PC-3 (cell line): ENCODE measurements at regions not wholly inside any gene's neighbourhood (a gene's known extent, or its start where the extent isn't known, plus 50 kb on each side); places are given as distances from the start of the nearest gene placed in this dataset.
"Not testable (repeated sequence)": the region's sequence is repeated elsewhere in the genome, so short reads cannot be mapped to it uniquely, and the experiment has no call there.

ENCODE experiments used
- ATAC-seq: fragments of 200-7000 bp; cut with Tn5 transposase; 2 replicates; pipeline ENCODE4 v1.9.1; 2020; ENCODE audit warnings: mild to moderate bottlenecking, moderate library complexity
- BruUV-seq: library from RNA; stranded (reverse); fragments of 400-500 nt; replicated peaks from 2 replicates; lab custom pipeline; 2021; lab: Mats Ljungman, UMichigan
- CTCF ChIA-PET: fragments of 300-600 bp; sonication (Branson Sonifier 250); formaldehyde crosslinking; loops from one replicate; lab custom pipeline; 2022; ENCODE audit warnings: antibody characterized with exemption; lab: Charles Lee
- POLR2A ChIA-PET: fragments of 300-600 bp; sonication (Branson Sonifier 250); formaldehyde crosslinking; loops from one replicate; lab custom pipeline; 2022; ENCODE audit warnings: antibody characterized with exemption; ENCODE audit not compliant: unreplicated experiment; lab: Charles Lee
- DNase-seq: peaks from one replicate; pipeline ENCODE4 v3.0.0-alpha.2; 2015
- H2AFZ ChIP-seq: fragments of 300-600 bp; sonication (generic); 2 replicates; pipeline ENCODE4 v1.6.0; 2016; ENCODE audit warnings: antibody characterized with exemption, low read length
- H3F3A ChIP-seq: fragments of 300-600 bp; sonication (generic); one replicate; pipeline ENCODE4 v1.6.0; 2017; ENCODE audit warnings: antibody characterized with exemption, low read length, control low read depth, mild to moderate bottlenecking; ENCODE audit not compliant: unreplicated experiment
- H3K27ac ChIP-seq: fragments of 300-600 bp; sonication (generic); 2 replicates; pipeline ENCODE4 v1.5.1; 2016; ENCODE audit warnings: mild to moderate bottlenecking, low read length
- H3K27me3 ChIP-seq: fragments of 300-600 bp; sonication (generic); 2 replicates; pipeline ENCODE4 v1.6.1; 2016; ENCODE audit warnings: low read length, mixed read lengths
- H3K36me3 ChIP-seq: fragments of 300-600 bp; sonication (generic); 2 replicates; pipeline ENCODE4 v1.6.1; 2016; ENCODE audit warnings: low read depth, mixed run types, low read length, mixed read lengths
- H3K4me1 ChIP-seq: fragments of 300-600 bp; sonication (generic); 2 replicates; pipeline ENCODE4 v1.5.1; 2016; ENCODE audit warnings: low read length; ENCODE audit not compliant: insufficient read depth
- H3K4me2 ChIP-seq: fragments of 300-600 bp; sonication (generic); 2 replicates; pipeline ENCODE4 v1.6.0; 2016; ENCODE audit warnings: low read length
- H3K4me3 ChIP-seq: fragments of 300-600 bp; sonication (generic); 2 replicates; pipeline ENCODE4 v1.5.1; 2016; ENCODE audit warnings: mild to moderate bottlenecking, low read length, mixed read lengths
- H3K79me2 ChIP-seq: fragments of 300-600 bp; sonication (generic); 2 replicates; pipeline ENCODE4 v1.6.1; 2017; ENCODE audit warnings: low read length, mixed read lengths
- H3K9ac ChIP-seq: fragments of 300-600 bp; sonication (generic); 2 replicates; pipeline ENCODE4 v1.6.0; 2016; ENCODE audit warnings: mild to moderate bottlenecking, low read length
- H3K9me2 ChIP-seq: fragments of 300-600 bp; sonication (generic); replicated peaks from 2 replicates; pipeline ENCODE4 v1.6.1; 2016; ENCODE audit warnings: mixed run types, low read length, mixed read lengths
- H3K9me3 ChIP-seq: fragments of 300-600 bp; sonication (generic); 2 replicates; pipeline ENCODE4 v1.6.1; 2016; ENCODE audit warnings: low read length, mixed read lengths
- H4K20me1 ChIP-seq: fragments of 300-600 bp; sonication (generic); 2 replicates; pipeline ENCODE4 v1.6.1; 2016; ENCODE audit warnings: low read length, mixed read lengths
- EZH2 ChIP-seq: fragments of 300-600 bp; sonication (generic); IDR thresholded peaks from one replicate; pipeline ENCODE4 v1.6.1; 2017; ENCODE audit warnings: antibody characterized with exemption, mild to moderate bottlenecking, low read length; ENCODE audit not compliant: unreplicated experiment
- EZH2phosphoT487 ChIP-seq: fragments of 300-600 bp; sonication (generic); IDR thresholded peaks from 2 replicates; pipeline ENCODE4 v1.6.1; 2018; ENCODE audit warnings: mild to moderate bottlenecking, antibody characterized with exemption, low read length, borderline replicate concordance
- intact Hi-C: fragments of 100-400 bp; cut with micrococcal nuclease; formaldehyde crosslinking; loops from 2 replicates; pipeline ENCODE4 v1.9.0; 2023
- TF ChIP-seq, protein P1 (sequence below): fragments of 300-600 bp; sonication (generic); conservative IDR thresholded peaks from 2 replicates; pipeline ENCODE4 v1.5.1; 2017; ENCODE audit warnings: antibody characterized with exemption, low read depth, mild to moderate bottlenecking, low read length

DNA sequence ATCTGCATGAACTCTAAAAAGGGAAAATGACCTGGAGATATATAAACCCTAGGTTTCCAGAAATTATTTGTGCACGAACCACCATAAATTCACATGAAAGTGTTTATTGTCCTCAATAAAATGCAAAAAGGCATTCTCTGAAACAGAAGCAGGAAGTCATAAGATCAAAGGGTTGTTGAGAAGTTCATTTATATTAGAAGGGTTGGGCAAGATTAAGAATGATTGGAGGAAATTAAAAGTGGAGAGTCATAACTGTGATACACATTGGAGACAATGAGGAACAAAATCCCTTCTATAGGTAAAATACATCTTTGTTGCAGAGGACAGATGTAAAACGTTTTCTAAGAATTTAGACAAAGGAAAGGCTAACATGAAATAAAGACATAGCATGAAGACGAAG lies 476.8 kb downstream of the CBLN4 start:
- no peak overlapping the region for H3K9ac ChIP-seq
- CTCF ChIA-PET, result no interaction called here
- H3K9me3 ChIP-seq, result peaks cover 37% of the 10 kb centered on the region
- H2AFZ ChIP-seq, result no peak overlapping the region
- no peak overlapping the region for H3K27ac ChIP-seq
- H3K79me2 ChIP-seq, result no peaks in the 10 kb centered on the region
- no peaks in the 10 kb centered on the region for H3F3A ChIP-seq
- BruUV-seq, result no TSS peak
- intact Hi-C loops, result no loop called here
- no peaks in the 10 kb centered on the region for H3K4me1 ChIP-seq
- no peaks in the 10 kb centered on the region for H4K20me1 ChIP-seq
- POLR2A ChIA-PET, result no interaction called here
- no peak for ATAC-seq
- no peaks in the 10 kb centered on the region for H3K9me2 ChIP-seq
- H3K4me2 ChIP-seq, result no peak overlapping the region
- DNase-seq, result no peak
- no peak overlapping the region for H3K4me3 ChIP-seq
- H3K36me3 ChIP-seq, result no peaks in the 10 kb centered on the region
- no peaks in the 10 kb centered on the region for H3K27me3 ChIP-seq
- TF ChIP-seq, protein P1, sequence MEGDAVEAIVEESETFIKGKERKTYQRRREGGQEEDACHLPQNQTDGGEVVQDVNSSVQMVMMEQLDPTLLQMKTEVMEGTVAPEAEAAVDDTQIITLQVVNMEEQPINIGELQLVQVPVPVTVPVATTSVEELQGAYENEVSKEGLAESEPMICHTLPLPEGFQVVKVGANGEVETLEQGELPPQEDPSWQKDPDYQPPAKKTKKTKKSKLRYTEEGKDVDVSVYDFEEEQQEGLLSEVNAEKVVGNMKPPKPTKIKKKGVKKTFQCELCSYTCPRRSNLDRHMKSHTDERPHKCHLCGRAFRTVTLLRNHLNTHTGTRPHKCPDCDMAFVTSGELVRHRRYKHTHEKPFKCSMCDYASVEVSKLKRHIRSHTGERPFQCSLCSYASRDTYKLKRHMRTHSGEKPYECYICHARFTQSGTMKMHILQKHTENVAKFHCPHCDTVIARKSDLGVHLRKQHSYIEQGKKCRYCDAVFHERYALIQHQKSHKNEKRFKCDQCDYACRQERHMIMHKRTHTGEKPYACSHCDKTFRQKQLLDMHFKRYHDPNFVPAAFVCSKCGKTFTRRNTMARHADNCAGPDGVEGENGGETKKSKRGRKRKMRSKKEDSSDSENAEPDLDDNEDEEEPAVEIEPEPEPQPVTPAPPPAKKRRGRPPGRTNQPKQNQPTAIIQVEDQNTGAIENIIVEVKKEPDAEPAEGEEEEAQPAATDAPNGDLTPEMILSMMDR, result no peak
- TF ChIP-seq EZH2phosphoT487 (no peak), EZH2 (no peak)

DNA sequence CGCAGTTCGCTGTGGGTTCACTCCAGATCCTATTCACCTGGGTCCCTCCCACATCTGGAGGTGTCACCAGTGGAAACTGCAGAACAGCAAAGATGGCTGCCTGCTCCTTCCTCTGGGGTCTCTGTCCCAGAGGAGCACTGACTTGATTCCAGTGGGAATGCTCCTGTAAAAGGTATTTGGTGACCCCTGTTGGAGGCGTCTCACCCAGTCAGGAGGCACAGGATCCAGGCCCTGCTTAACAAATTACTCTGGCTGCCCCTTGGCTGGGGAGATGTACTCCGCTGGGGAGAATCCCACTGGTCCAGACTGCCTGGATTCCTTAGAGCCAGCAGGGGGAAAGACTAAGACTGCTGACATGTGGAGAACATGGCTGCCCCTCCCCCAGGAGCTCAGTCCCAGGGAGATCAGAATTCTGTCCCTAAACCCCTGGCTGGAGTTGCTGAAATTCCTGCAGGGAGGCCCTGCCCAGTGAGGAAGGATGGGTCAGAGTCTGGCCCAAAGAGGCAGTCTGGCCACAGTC lies 483.0 kb downstream of the CBLN4 start:
- Histone ChIP-seq H3K27ac (no peak overlapping the region), H3K27me3 (no peaks in the 10 kb centered on the region), H3F3A (no peaks in the 10 kb centered on the region), H2AFZ (no peak overlapping the region), H3K9me3 (peaks cover 32% of the 10 kb centered on the region), H3K4me1 (no peaks in the 10 kb centered on the region), H3K9ac (no peak overlapping the region), H3K9me2 (no peaks in the 10 kb centered on the region), H3K4me2 (no peak overlapping the region), H4K20me1 (no peaks in the 10 kb centered on the region), H3K79me2 (no peaks in the 10 kb centered on the region), H3K4me3 (no peak overlapping the region), H3K36me3 (no peaks in the 10 kb centered on the region)
- CTCF ChIA-PET, result no interaction called here
- no peak for ATAC-seq
- BruUV-seq, result no TSS peak
- TF ChIP-seq, protein P1, result no peak
- TF ChIP-seq EZH2phosphoT487, result no peak
- TF ChIP-seq EZH2, result no peak
- POLR2A ChIA-PET, result no interaction called here
- DNase-seq, result no peak
- intact Hi-C loops, result no loop called here

DNA sequence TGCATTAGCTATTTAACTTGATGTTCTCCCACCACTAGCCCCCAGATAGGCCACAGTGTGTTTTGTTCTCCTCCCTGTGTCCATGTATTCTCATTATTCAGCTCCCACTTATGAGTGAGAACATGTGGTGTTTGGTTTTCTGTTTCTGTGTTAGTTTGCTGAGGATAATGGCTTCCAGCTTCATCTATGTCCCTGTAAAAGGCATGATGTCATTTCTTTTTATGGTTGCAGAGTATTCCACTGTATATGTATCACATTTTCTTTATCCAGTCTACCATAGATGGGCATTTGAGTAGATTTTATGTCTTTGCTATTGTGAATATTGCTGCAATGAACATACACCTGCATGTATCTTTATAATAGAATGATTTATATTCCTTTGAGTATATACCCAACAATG lies 487.7 kb downstream of the CBLN4 start:
- H3K79me2 ChIP-seq, H2AFZ ChIP-seq, CTCF ChIA-PET, H3K27me3 ChIP-seq, H3K9ac ChIP-seq, ATAC-seq, H3F3A ChIP-seq, H4K20me1 ChIP-seq, BruUV-seq, intact Hi-C loops, H3K4me3 ChIP-seq, H3K36me3 ChIP-seq, H3K27ac ChIP-seq, DNase-seq, POLR2A ChIA-PET, H3K9me2 ChIP-seq, H3K4me2 ChIP-seq: not testable (repeated sequence)
- H3K4me1 ChIP-seq, result peaks cover 21% of the 10 kb centered on the region
- H3K9me3 ChIP-seq, result peaks cover 24% of the 10 kb centered on the region
